NCI-H446 treated with DMSO at 0.1 percent for 48 hours (cell line): ENCODE measurements at regions not wholly inside any gene's neighbourhood (a gene's known extent, or its start where the extent isn't known, plus 50 kb on each side); places are given as distances from the start of the nearest gene placed in this dataset.

ENCODE experiments used
- DNase-seq: peaks from one replicate; lab custom pipeline; 2025; lab: John Stamatoyannopoulos, UW

- no peak for DNase-seq
Measured at GRCh38 chr4:58935332-58935731, 1825.1 kb upstream of the IGFBP7 start.

- DNase-seq: no peak
Measured at GRCh38 chr4:58936436-58936835, 1826.3 kb upstream of the IGFBP7 start.

- DNase-seq: no peak
Measured at GRCh38 chr4:58940167-58940566, 1830.0 kb upstream of the IGFBP7 start.

GRCh38 chr4:58941286-58941685, 1831.1 kb upstream of the IGFBP7 start:
- no peak for DNase-seq

GRCh38 chr4:58953575-58953974, 1843.4 kb upstream of the IGFBP7 start:
- DNase-seq: no peak

- no peak for DNase-seq
Measured at GRCh38 chr4:58957711-58958110, 1847.5 kb upstream of the IGFBP7 start.

- no peak for DNase-seq
Measured at GRCh38 chr4:58961283-58961682, 1851.1 kb upstream of the IGFBP7 start.

- DNase-seq: no peak
Measured at GRCh38 chr4:58961925-58962324, 1851.7 kb upstream of the IGFBP7 start.

GRCh38 chr4:58962424-58962823, 1852.2 kb upstream of the IGFBP7 start:
- DNase-seq: no peak

- DNase-seq: no peak
Measured at GRCh38 chr4:58981828-58982227, 1871.6 kb upstream of the IGFBP7 start.

GRCh38 chr4:58983887-58984286, 1873.7 kb upstream of the IGFBP7 start:
- DNase-seq: no peak

GRCh38 chr4:59002148-59002547, 1892.0 kb upstream of the IGFBP7 start:
- no peak for DNase-seq

GRCh38 chr4:59024257-59024656, 1914.1 kb upstream of the IGFBP7 start:
- DNase-seq: no peak

GRCh38 chr4:59037812-59038211, 1927.6 kb upstream of the IGFBP7 start:
- no peak for DNase-seq

- no peak for DNase-seq
Measured at GRCh38 chr4:59039046-59039445, 1928.9 kb upstream of the IGFBP7 start.

GRCh38 chr4:59044286-59044900, 1934.2 kb upstream of the IGFBP7 start:
- DNase-seq: no peak

- no peak for DNase-seq
Measured at GRCh38 chr4:59054086-59054485, 1943.9 kb upstream of the IGFBP7 start.

GRCh38 chr4:59057804-59058203, 1947.6 kb upstream of the IGFBP7 start:
- no peak for DNase-seq

GRCh38 chr4:59058543-59058942, 1948.4 kb upstream of the IGFBP7 start:
- no peak for DNase-seq

GRCh38 chr4:59060002-59060846, 1950.0 kb upstream of the IGFBP7 start:
- no peak for DNase-seq

GRCh38 chr4:59060895-59061294, 1950.7 kb upstream of the IGFBP7 start:
- DNase-seq: no peak

GRCh38 chr4:59063015-59063720, 1953.0 kb upstream of the IGFBP7 start:
- no peak for DNase-seq
